SU-DHL-6 (cell line): ENCODE measurements at regions not wholly inside any gene's neighbourhood (a gene's known extent, or its start where the extent isn't known, plus 50 kb on each side); places are given as distances from the start of the nearest gene placed in this dataset.

Experiments used
- CTCF ChIP-seq: fragments of 200-600 bp; sonication (generic); IDR thresholded peaks from one replicate; pipeline ENCODE4 v1.5.1; 2017; ENCODE audit warnings: antibody characterized with exemption, mild to moderate bottlenecking, low read length, moderate library complexity; ENCODE audit not compliant: insufficient read depth, poor library complexity, severe bottlenecking
- EZH2phosphoT487 ChIP-seq: fragments of 200-600 bp; sonication (generic), shearing (Covaris generic); conservative IDR thresholded peaks from 2 replicates; pipeline ENCODE4 v1.6.1; 2018; ENCODE audit warnings: mild to moderate bottlenecking, antibody characterized with exemption, low read length, moderate library complexity, mixed read lengths

GRCh38 chr2:145845923-145846322 is 1326.0 kb upstream of the ZEB2 start:
- TF ChIP-seq CTCF: no peak
- no peak for TF ChIP-seq EZH2phosphoT487
